DOHH2 (cell line): ENCODE measurements at regions not wholly inside any gene's neighbourhood (a gene's known extent, or its start where the extent isn't known, plus 50 kb on each side); places are given as distances from the start of the nearest gene placed in this dataset.

Experiments used
- H3F3A ChIP-seq: fragments of 200-600 bp; sonication (generic), shearing (Covaris generic); 2 replicates; pipeline ENCODE4 v1.6.0; 2016; ENCODE audit warnings: antibody characterized with exemption, mild to moderate bottlenecking; ENCODE audit not compliant: control insufficient read depth, insufficient read depth
- H3K27ac ChIP-seq: fragments of 200-600 bp; sonication (generic); 2 replicates; pipeline ENCODE4 v1.5.1; 2014; ENCODE audit warnings: low read depth, mild to moderate bottlenecking, low read length, moderate library complexity
- H3K27me3 ChIP-seq: fragments of 200-600 bp; sonication (generic); 2 replicates; pipeline ENCODE4 v1.6.1; 2014; ENCODE audit warnings: mild to moderate bottlenecking, low read length, mixed read lengths; ENCODE audit not compliant: control insufficient read depth
- H3K36me3 ChIP-seq: fragments of 200-600 bp; sonication (generic); 2 replicates; pipeline ENCODE4 v1.6.1; 2014; ENCODE audit warnings: mild to moderate bottlenecking, low read length, moderate library complexity, mixed read lengths; ENCODE audit not compliant: control insufficient read depth
- H3K4me1 ChIP-seq: fragments of 200-600 bp; sonication (generic); 2 replicates; pipeline ENCODE4 v1.6.1; 2014; ENCODE audit warnings: mild to moderate bottlenecking, low read length, mixed read lengths; ENCODE audit not compliant: control insufficient read depth
- H3K4me2 ChIP-seq: fragments of 200-600 bp; sonication (generic); 2 replicates; pipeline ENCODE4 v1.6.0; 2014; ENCODE audit warnings: mild to moderate bottlenecking, low read length, moderate library complexity
- H3K4me3 ChIP-seq: fragments of 200-600 bp; sonication (generic); 2 replicates; pipeline ENCODE4 v1.5.1; 2014; ENCODE audit warnings: mild to moderate bottlenecking, low read length, mixed read lengths
- H3K79me2 ChIP-seq: fragments of 200-600 bp; sonication (generic); 2 replicates; pipeline ENCODE4 v1.6.1; 2014; ENCODE audit warnings: mild to moderate bottlenecking, low read length, mixed read lengths; ENCODE audit not compliant: control insufficient read depth
- H3K9me2 ChIP-seq: fragments of 200-600 bp; sonication (generic); replicated peaks from 2 replicates; pipeline ENCODE4 v1.6.1; 2014; ENCODE audit warnings: mild to moderate bottlenecking, low read length, mixed read lengths; ENCODE audit not compliant: control insufficient read depth
- H3K9me3 ChIP-seq: fragments of 200-600 bp; sonication (generic); 2 replicates; pipeline ENCODE4 v1.6.1; 2014; ENCODE audit warnings: antibody characterized with exemption, low read length, mixed read lengths; ENCODE audit not compliant: control insufficient read depth, insufficient read depth
- H4K20me1 ChIP-seq: fragments of 200-600 bp; sonication (generic); 2 replicates; pipeline ENCODE4 v1.6.0; 2014; ENCODE audit warnings: low read depth, mild to moderate bottlenecking, antibody characterized with exemption, low read length, moderate library complexity; ENCODE audit not compliant: control insufficient read depth, insufficient read depth
- CTCF ChIP-seq: fragments of 200-600 bp; sonication (generic); IDR thresholded peaks from one replicate; pipeline ENCODE4 v1.5.1; 2014; ENCODE audit warnings: antibody characterized with exemption, mild to moderate bottlenecking, low read depth, low read length; ENCODE audit not compliant: poor library complexity, severe bottlenecking
- EZH2phosphoT487 ChIP-seq: fragments of 200-600 bp; sonication (generic); IDR thresholded peaks from 2 replicates; pipeline ENCODE4 v1.6.1; 2017; ENCODE audit warnings: borderline replicate concordance, mild to moderate bottlenecking, antibody characterized with exemption, low read length, moderate library complexity, mixed read lengths

GRCh38 chr17:51541215-51541614, 280.9 kb downstream of the UTP18 start:
- no peak overlapping the region for H3K27ac ChIP-seq
- H3K4me2 ChIP-seq: no peak overlapping the region
- no peaks in the 10 kb centered on the region for H3K9me2 ChIP-seq
- H3K4me1 ChIP-seq: no peaks in the 10 kb centered on the region
- H3K27me3 ChIP-seq: no peaks in the 10 kb centered on the region
- no peak overlapping the region for H3K4me3 ChIP-seq
- TF ChIP-seq EZH2phosphoT487: no peak
- no peak for TF ChIP-seq CTCF
- no peaks in the 10 kb centered on the region for H3K36me3 ChIP-seq
- H3K79me2 ChIP-seq: no peaks in the 10 kb centered on the region
- no peaks in the 10 kb centered on the region for H4K20me1 ChIP-seq
- no peaks in the 10 kb centered on the region for H3K9me3 ChIP-seq
- H3F3A ChIP-seq: no peaks in the 10 kb centered on the region

- H3K27ac ChIP-seq: no peak overlapping the region
- no peaks in the 10 kb centered on the region for H3K9me2 ChIP-seq
- H3K4me3 ChIP-seq: no peak overlapping the region
- H3F3A ChIP-seq: no peaks in the 10 kb centered on the region
- H3K4me2 ChIP-seq: no peak overlapping the region
- H4K20me1 ChIP-seq: no peaks in the 10 kb centered on the region
- no peaks in the 10 kb centered on the region for H3K4me1 ChIP-seq
- H3K9me3 ChIP-seq: no peaks in the 10 kb centered on the region
- no peaks in the 10 kb centered on the region for H3K36me3 ChIP-seq
- TF ChIP-seq EZH2phosphoT487: no peak
- no peak for TF ChIP-seq CTCF
- H3K27me3 ChIP-seq: no peaks in the 10 kb centered on the region
- no peaks in the 10 kb centered on the region for H3K79me2 ChIP-seq
These were observed 285.8 kb downstream of the UTP18 start for GRCh38 chr17:51546114-51546513.

- no peaks in the 10 kb centered on the region for H3K36me3 ChIP-seq
- H3K9me3 ChIP-seq: no peaks in the 10 kb centered on the region
- H3K4me2 ChIP-seq: no peak overlapping the region
- TF ChIP-seq EZH2phosphoT487: no peak
- TF ChIP-seq CTCF: no peak
- no peaks in the 10 kb centered on the region for H3K27me3 ChIP-seq
- no peaks in the 10 kb centered on the region for H3K4me1 ChIP-seq
- no peaks in the 10 kb centered on the region for H4K20me1 ChIP-seq
- H3K79me2 ChIP-seq: no peaks in the 10 kb centered on the region
- no peaks in the 10 kb centered on the region for H3F3A ChIP-seq
- no peak overlapping the region for H3K27ac ChIP-seq
- no peaks in the 10 kb centered on the region for H3K9me2 ChIP-seq
- no peak overlapping the region for H3K4me3 ChIP-seq
These were observed 287.8 kb downstream of the UTP18 start for GRCh38 chr17:51548125-51548524.

GRCh38 chr17:51555153-51555552, 294.8 kb downstream of the UTP18 start:
- Histone ChIP-seq H4K20me1 (no peaks in the 10 kb centered on the region), H3K27ac (no peak overlapping the region), H3K4me1 (no peaks in the 10 kb centered on the region), H3K36me3 (no peaks in the 10 kb centered on the region), H3K4me2 (no peak overlapping the region), H3K4me3 (no peak overlapping the region), H3K9me3 (no peaks in the 10 kb centered on the region), H3K79me2 (no peaks in the 10 kb centered on the region), H3F3A (no peaks in the 10 kb centered on the region), H3K27me3 (0 out of 2 replicates have a peak, but pooled peaks cover 3% of the 10 kb centered on the region), H3K9me2 (no peaks in the 10 kb centered on the region)
- TF ChIP-seq CTCF: no peak
- no peak for TF ChIP-seq EZH2phosphoT487
